GM23338 (cell line): ENCODE measurements at regions not wholly inside any gene's neighbourhood (a gene's known extent, or its start where the extent isn't known, plus 50 kb on each side); places are given as distances from the start of the nearest gene placed in this dataset.

ENCODE experiments used
- CREB1 ChIP-seq: fragments of 250-450 bp; sonication (Bioruptor Pico); IDR thresholded peaks from 2 replicates; pipeline ENCODE4 v1.5.0; 2020; ENCODE audit warnings: low read depth, mild to moderate bottlenecking, moderate library complexity
- EZH2 ChIP-seq: fragments of 200-600 bp; sonication (generic); IDR thresholded peaks from one replicate; pipeline ENCODE4 v1.8.0; 2017; ENCODE audit warnings: antibody characterized with exemption, mild to moderate bottlenecking, low read depth; ENCODE audit not compliant: unreplicated experiment
- EZH2phosphoT487 ChIP-seq: fragments of 200-600 bp; sonication (generic); IDR thresholded peaks from one replicate; pipeline ENCODE4 v1.8.1; 2018; ENCODE audit warnings: antibody characterized with exemption; ENCODE audit not compliant: unreplicated experiment
- JUNB ChIP-seq: IDR thresholded peaks from one replicate; pipeline ENCODE4 v1.6.1; 2016; ENCODE audit warnings: antibody characterized with exemption; ENCODE audit not compliant: unreplicated experiment
- POLR2AphosphoS5 ChIP-seq: IDR thresholded peaks from 2 replicates; pipeline ENCODE4 v1.6.1; 2016; ENCODE audit warnings: antibody characterized with exemption, low read depth
- ZNF114 ChIP-seq: fragments of 250-450 bp; sonication (Bioruptor Pico); IDR thresholded peaks from 2 replicates; pipeline ENCODE4 v1.5.0; 2020; ENCODE audit warnings: mild to moderate bottlenecking, moderate library complexity
- TF ChIP-seq, protein P1 (sequence below), 2 experiments: fragments of 200-600 bp in 1 of 2; sonication (generic) in 1 of 2; conservative IDR thresholded peaks; 2 replicates each; pipeline versions ENCODE4 v1.5.1 to v1.6.1; 2016 to 2017; ENCODE audit warnings: antibody characterized with exemption in 2 of 2, low read depth in 2 of 2, mild to moderate bottlenecking in 2 of 2, moderate library complexity in 1 of 2
- TF ChIP-seq, protein P2 (sequence below): IDR thresholded peaks from 2 replicates; pipeline ENCODE4 v1.6.1; 2016; ENCODE audit warnings: antibody characterized with exemption
- TF ChIP-seq, protein P3 (sequence below): IDR thresholded peaks from one replicate; pipeline ENCODE4 v1.6.1; 2018; ENCODE audit warnings: antibody characterized with exemption; ENCODE audit not compliant: unreplicated experiment
- TF ChIP-seq, protein P4 (sequence below): fragments of 250-450 bp; sonication (Bioruptor Pico); IDR thresholded peaks from 2 replicates; pipeline ENCODE4 v1.5.0; 2020; ENCODE audit warnings: mild to moderate bottlenecking, moderate library complexity

DNA sequence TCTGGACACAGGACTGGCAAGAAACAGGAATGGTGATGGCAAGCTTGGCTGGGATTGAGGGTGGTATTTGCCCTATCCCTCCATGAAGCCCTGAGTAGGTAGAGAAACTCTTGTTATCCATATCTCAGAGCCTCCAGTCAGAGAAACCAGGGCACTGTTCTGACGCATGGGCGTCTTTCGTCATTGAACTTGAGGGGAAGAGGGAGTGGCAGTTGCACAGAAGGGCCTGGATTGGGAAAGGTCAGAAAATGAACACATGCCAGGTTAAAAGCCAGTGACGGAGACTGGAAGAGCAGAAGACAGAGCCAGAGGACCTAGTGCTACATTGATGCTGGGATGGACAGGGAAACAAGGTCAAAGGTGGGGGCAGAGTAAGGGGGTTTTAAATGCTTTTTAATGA lies 516.7 kb downstream of the PLPP3 start:
- TF ChIP-seq, protein P1, sequence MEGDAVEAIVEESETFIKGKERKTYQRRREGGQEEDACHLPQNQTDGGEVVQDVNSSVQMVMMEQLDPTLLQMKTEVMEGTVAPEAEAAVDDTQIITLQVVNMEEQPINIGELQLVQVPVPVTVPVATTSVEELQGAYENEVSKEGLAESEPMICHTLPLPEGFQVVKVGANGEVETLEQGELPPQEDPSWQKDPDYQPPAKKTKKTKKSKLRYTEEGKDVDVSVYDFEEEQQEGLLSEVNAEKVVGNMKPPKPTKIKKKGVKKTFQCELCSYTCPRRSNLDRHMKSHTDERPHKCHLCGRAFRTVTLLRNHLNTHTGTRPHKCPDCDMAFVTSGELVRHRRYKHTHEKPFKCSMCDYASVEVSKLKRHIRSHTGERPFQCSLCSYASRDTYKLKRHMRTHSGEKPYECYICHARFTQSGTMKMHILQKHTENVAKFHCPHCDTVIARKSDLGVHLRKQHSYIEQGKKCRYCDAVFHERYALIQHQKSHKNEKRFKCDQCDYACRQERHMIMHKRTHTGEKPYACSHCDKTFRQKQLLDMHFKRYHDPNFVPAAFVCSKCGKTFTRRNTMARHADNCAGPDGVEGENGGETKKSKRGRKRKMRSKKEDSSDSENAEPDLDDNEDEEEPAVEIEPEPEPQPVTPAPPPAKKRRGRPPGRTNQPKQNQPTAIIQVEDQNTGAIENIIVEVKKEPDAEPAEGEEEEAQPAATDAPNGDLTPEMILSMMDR (conservative IDR thresholded peaks at IDR 0.05; ENCODE audit: low read depth in 2 of 2), result no peak
- TF ChIP-seq, protein P2, sequence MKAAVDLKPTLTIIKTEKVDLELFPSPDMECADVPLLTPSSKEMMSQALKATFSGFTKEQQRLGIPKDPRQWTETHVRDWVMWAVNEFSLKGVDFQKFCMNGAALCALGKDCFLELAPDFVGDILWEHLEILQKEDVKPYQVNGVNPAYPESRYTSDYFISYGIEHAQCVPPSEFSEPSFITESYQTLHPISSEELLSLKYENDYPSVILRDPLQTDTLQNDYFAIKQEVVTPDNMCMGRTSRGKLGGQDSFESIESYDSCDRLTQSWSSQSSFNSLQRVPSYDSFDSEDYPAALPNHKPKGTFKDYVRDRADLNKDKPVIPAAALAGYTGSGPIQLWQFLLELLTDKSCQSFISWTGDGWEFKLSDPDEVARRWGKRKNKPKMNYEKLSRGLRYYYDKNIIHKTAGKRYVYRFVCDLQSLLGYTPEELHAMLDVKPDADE, result no peak
- no peak for TF ChIP-seq CREB1 (CRISPR knock-in tag)
- no peak for TF ChIP-seq POLR2AphosphoS5
- TF ChIP-seq, protein P3, sequence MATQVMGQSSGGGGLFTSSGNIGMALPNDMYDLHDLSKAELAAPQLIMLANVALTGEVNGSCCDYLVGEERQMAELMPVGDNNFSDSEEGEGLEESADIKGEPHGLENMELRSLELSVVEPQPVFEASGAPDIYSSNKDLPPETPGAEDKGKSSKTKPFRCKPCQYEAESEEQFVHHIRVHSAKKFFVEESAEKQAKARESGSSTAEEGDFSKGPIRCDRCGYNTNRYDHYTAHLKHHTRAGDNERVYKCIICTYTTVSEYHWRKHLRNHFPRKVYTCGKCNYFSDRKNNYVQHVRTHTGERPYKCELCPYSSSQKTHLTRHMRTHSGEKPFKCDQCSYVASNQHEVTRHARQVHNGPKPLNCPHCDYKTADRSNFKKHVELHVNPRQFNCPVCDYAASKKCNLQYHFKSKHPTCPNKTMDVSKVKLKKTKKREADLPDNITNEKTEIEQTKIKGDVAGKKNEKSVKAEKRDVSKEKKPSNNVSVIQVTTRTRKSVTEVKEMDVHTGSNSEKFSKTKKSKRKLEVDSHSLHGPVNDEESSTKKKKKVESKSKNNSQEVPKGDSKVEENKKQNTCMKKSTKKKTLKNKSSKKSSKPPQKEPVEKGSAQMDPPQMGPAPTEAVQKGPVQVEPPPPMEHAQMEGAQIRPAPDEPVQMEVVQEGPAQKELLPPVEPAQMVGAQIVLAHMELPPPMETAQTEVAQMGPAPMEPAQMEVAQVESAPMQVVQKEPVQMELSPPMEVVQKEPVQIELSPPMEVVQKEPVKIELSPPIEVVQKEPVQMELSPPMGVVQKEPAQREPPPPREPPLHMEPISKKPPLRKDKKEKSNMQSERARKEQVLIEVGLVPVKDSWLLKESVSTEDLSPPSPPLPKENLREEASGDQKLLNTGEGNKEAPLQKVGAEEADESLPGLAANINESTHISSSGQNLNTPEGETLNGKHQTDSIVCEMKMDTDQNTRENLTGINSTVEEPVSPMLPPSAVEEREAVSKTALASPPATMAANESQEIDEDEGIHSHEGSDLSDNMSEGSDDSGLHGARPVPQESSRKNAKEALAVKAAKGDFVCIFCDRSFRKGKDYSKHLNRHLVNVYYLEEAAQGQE, result no peak
- TF ChIP-seq EZH2phosphoT487, result no peak
- no peak for TF ChIP-seq EZH2
- TF ChIP-seq JUNB, result no peak
- no peak for TF ChIP-seq ZNF114 (CRISPR knock-in tag)
- TF ChIP-seq, protein P4, sequence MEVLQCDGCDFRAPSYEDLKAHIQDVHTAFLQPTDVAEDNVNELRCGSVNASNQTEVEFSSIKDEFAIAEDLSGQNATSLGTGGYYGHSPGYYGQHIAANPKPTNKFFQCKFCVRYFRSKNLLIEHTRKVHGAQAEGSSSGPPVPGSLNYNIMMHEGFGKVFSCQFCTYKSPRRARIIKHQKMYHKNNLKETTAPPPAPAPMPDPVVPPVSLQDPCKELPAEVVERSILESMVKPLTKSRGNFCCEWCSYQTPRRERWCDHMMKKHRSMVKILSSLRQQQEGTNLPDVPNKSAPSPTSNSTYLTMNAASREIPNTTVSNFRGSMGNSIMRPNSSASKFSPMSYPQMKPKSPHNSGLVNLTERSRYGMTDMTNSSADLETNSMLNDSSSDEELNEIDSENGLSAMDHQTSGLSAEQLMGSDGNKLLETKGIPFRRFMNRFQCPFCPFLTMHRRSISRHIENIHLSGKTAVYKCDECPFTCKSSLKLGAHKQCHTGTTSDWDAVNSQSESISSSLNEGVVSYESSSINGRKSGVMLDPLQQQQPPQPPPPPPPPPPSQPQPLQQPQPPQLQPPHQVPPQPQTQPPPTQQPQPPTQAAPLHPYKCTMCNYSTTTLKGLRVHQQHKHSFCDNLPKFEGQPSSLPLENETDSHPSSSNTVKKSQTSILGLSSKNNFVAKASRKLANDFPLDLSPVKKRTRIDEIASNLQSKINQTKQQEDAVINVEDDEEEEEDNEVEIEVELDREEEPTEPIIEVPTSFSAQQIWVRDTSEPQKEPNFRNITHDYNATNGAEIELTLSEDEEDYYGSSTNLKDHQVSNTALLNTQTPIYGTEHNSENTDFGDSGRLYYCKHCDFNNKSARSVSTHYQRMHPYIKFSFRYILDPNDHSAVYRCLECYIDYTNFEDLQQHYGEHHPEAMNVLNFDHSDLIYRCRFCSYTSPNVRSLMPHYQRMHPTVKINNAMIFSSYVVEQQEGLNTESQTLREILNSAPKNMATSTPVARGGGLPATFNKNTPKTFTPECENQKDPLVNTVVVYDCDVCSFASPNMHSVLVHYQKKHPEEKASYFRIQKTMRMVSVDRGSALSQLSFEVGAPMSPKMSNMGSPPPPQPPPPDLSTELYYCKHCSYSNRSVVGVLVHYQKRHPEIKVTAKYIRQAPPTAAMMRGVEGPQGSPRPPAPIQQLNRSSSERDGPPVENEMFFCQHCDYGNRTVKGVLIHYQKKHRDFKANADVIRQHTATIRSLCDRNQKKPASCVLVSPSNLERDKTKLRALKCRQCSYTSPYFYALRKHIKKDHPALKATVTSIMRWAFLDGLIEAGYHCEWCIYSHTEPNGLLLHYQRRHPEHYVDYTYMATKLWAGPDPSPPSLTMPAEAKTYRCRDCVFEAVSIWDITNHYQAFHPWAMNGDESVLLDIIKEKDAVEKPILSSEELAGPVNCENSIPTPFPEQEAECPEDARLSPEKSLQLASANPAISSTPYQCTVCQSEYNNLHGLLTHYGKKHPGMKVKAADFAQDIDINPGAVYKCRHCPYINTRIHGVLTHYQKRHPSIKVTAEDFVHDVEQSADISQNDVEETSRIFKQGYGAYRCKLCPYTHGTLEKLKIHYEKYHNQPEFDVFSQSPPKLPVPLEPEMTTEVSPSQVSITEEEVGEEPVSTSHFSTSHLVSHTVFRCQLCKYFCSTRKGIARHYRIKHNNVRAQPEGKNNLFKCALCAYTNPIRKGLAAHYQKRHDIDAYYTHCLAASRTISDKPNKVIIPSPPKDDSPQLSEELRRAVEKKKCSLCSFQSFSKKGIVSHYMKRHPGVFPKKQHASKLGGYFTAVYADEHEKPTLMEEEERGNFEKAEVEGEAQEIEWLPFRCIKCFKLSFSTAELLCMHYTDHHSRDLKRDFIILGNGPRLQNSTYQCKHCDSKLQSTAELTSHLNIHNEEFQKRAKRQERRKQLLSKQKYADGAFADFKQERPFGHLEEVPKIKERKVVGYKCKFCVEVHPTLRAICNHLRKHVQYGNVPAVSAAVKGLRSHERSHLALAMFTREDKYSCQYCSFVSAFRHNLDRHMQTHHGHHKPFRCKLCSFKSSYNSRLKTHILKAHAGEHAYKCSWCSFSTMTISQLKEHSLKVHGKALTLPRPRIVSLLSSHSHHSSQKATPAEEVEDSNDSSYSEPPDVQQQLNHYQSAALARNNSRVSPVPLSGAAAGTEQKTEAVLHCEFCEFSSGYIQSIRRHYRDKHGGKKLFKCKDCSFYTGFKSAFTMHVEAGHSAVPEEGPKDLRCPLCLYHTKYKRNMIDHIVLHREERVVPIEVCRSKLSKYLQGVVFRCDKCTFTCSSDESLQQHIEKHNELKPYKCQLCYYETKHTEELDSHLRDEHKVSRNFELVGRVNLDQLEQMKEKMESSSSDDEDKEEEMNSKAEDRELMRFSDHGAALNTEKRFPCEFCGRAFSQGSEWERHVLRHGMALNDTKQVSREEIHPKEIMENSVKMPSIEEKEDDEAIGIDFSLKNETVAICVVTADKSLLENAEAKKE (CRISPR knock-in tag), result no peak
